Endothelial cell of umbilical vein (primary cell): ENCODE measurements at regions not wholly inside any gene's neighbourhood (a gene's known extent, or its start where the extent isn't known, plus 50 kb on each side); places are given as distances from the start of the nearest gene placed in this dataset.

Experiments
- BruUV-seq: library from RNA; stranded (reverse); fragments of 400-500 nt; replicated peaks from 2 replicates; lab custom pipeline; 2021; lab: Mats Ljungman, UMichigan
- CTCF ChIA-PET: fragments of 300-600, 350-600 bp; sonication (Branson Sonifier 250); formaldehyde crosslinking; loops from one replicate; lab custom pipeline; 2021; ENCODE audit warnings: antibody characterized with exemption, inconsistent platforms; lab: Charles Lee
- POLR2A ChIA-PET: fragments of 300-600, 350-600 bp; sonication (Branson Sonifier 250); formaldehyde crosslinking; loops from one replicate; lab custom pipeline; 2021; ENCODE audit warnings: antibody characterized with exemption, inconsistent platforms; lab: Charles Lee
- DNase-seq: peaks from one replicate; pipeline ENCODE4 v3.0.0-alpha.2; 2011; ENCODE audit warnings: low read depth, low spot score
- FAIRE-seq: peaks from 2 replicates; lab custom pipeline; 2011; peaks lifted over from hg19 to GRCh38; lab: Jason Lieb, UNC
- H2AFZ ChIP-seq: 2 replicates; pipeline ENCODE4 v1.6.0; 2012; ENCODE audit warnings: low read depth, low read length, control low read depth, inconsistent platforms
- H3K27ac ChIP-seq: 2 replicates; pipeline ENCODE4 v1.5.1; 2011; ENCODE audit warnings: low read depth, mild to moderate bottlenecking, control low read depth, low read length, moderate library complexity; ENCODE audit not compliant: insufficient read depth
- H3K27me3 ChIP-seq, 2 experiments: 2 replicates each; pipeline versions ENCODE4 v1.6.0 to v1.6.1; 2011; ENCODE audit warnings: low read length in 2 of 2, mixed read lengths in 1 of 2; ENCODE audit not compliant: control insufficient read depth in 2 of 2, insufficient read depth in 2 of 2
- H3K36me3 ChIP-seq, 2 experiments: 2 replicates in 1 of 2; 3 replicates in 1 of 2; pipeline ENCODE4 v1.5.1; 2011; ENCODE audit warnings: low read length in 2 of 2, mild to moderate bottlenecking in 1 of 2, moderate library complexity in 1 of 2; ENCODE audit not compliant: control insufficient read depth in 2 of 2, insufficient read depth in 2 of 2; ENCODE audit errors: extremely low read depth in 1 of 2
- H3K4me1 ChIP-seq: 3 replicates; pipeline ENCODE4 v1.5.1; 2011; ENCODE audit warnings: mild to moderate bottlenecking, low read length; ENCODE audit not compliant: control insufficient read depth, insufficient read depth; ENCODE audit errors: extremely low read depth
- H3K4me2 ChIP-seq: 2 replicates; pipeline ENCODE4 v1.6.1; 2011; ENCODE audit warnings: low read length, control low read depth, mixed read lengths; ENCODE audit not compliant: insufficient read depth
- H3K4me3 ChIP-seq, 3 experiments: fragments of 200-600 bp in 1 of 3; sonication (generic), shearing (Covaris generic) in 1 of 3; replicated peaks in 1 of 3; 2 replicates each; pipeline ENCODE4 v1.5.1; 2011 to 2016; ENCODE audit warnings: control low read depth in 3 of 3, low read length in 3 of 3, mild to moderate bottlenecking in 2 of 3, inconsistent platforms in 1 of 3, low read depth in 1 of 3, moderate library complexity in 1 of 3; ENCODE audit not compliant: insufficient read depth in 1 of 3
- H3K79me2 ChIP-seq: 2 replicates; pipeline ENCODE4 v1.6.0; 2012; ENCODE audit warnings: low read length, inconsistent platforms; ENCODE audit not compliant: control insufficient read depth, insufficient read depth
- H3K9ac ChIP-seq: replicated peaks from 2 replicates; pipeline ENCODE3; 2011; ENCODE audit warnings: low read length, control low read depth; ENCODE audit not compliant: insufficient read depth; ENCODE audit errors: extremely low read depth
- H3K9me1 ChIP-seq: replicated peaks from 3 replicates; pipeline ENCODE4 v1.6.0; 2011; ENCODE audit warnings: mild to moderate bottlenecking, low read length; ENCODE audit not compliant: control insufficient read depth, insufficient read depth; ENCODE audit errors: extremely low read depth
- H3K9me3 ChIP-seq: replicated peaks from 2 replicates; pipeline ENCODE4 v1.5.1; 2012; ENCODE audit warnings: low read length, inconsistent platforms; ENCODE audit not compliant: control insufficient read depth, insufficient read depth
- H4K20me1 ChIP-seq: replicated peaks from 2 replicates; pipeline ENCODE3; 2011; ENCODE audit warnings: mild to moderate bottlenecking, low read length; ENCODE audit not compliant: control insufficient read depth, insufficient read depth; ENCODE audit errors: extremely low read depth
- CTCF ChIP-seq, 2 donors: IDR thresholded peaks; 1 replicate in 1 of 2; 2 replicates in 1 of 2; pipeline ENCODE4 v1.5.1; 2011; ENCODE audit warnings: low read length in 2 of 2, mild to moderate bottlenecking in 2 of 2, moderate library complexity in 2 of 2, control low read depth in 1 of 2, inconsistent platforms in 1 of 2, low read depth in 1 of 2; ENCODE audit not compliant: insufficient read depth in 1 of 2; ENCODE audit errors: extremely low read depth in 1 of 2
- EZH2 ChIP-seq: IDR thresholded peaks from 2 replicates; pipeline ENCODE4 v1.6.1; 2012; ENCODE audit warnings: borderline replicate concordance, low read depth, mild to moderate bottlenecking, moderate library complexity, low read length, inconsistent platforms; ENCODE audit not compliant: severe bottlenecking
- FOS ChIP-seq: IDR thresholded peaks from 2 replicates; pipeline ENCODE4 v1.6.1; 2011; ENCODE audit warnings: mild to moderate bottlenecking, low read length, moderate library complexity, borderline replicate concordance; ENCODE audit not compliant: insufficient read depth
- GATA2 ChIP-seq: IDR thresholded peaks from 2 replicates; pipeline ENCODE4 v1.7.0; 2011; ENCODE audit warnings: low read depth, mild to moderate bottlenecking, moderate library complexity, mixed read lengths, low read length; ENCODE audit not compliant: insufficient read length, insufficient read depth
- JUN ChIP-seq: IDR thresholded peaks from 2 replicates; pipeline ENCODE4 v1.6.1; 2011; ENCODE audit warnings: borderline replicate concordance, low read depth; ENCODE audit not compliant: insufficient read length, insufficient read depth
- MAX ChIP-seq: IDR thresholded peaks from 2 replicates; pipeline ENCODE4 v1.6.1; 2011; ENCODE audit not compliant: insufficient read depth, insufficient read length
- MYC ChIP-seq: IDR thresholded peaks from one replicate; pipeline ENCODE4 v1.6.1; 2011; ENCODE audit warnings: mild to moderate bottlenecking, low read depth, low read length
- POLR2A ChIP-seq: IDR thresholded peaks from 2 replicates; pipeline ENCODE4 v1.6.1; 2012; ENCODE audit warnings: low read depth, mild to moderate bottlenecking, control low read depth, low read length
- POLR2AphosphoS5 ChIP-seq: IDR thresholded peaks from 2 replicates; pipeline ENCODE4 v1.6.1; 2012; ENCODE audit warnings: low read depth, mild to moderate bottlenecking, control low read depth, low read length, moderate library complexity; ENCODE audit not compliant: insufficient read depth
- dilution Hi-C: fragments of 300-500 bp; cut with MboI; formaldehyde crosslinking; loops from one replicate; pipeline ENCODE4 v1.15.0; 2019; ENCODE audit warnings: low sequenced_read_pairs; ENCODE audit not compliant: extremely low pct_ligation_motif_present
- intact Hi-C: fragments of 100-400 bp; cut with micrococcal nuclease; formaldehyde crosslinking; loops from one replicate; pipeline ENCODE4 v1.10.0; 2022

GRCh38 chr14:53564870-53565269 is 391.8 kb downstream of the BMP4 start:
- dilution Hi-C loops = no loop called here
- Histone ChIP-seq H4K20me1 (no peaks in the 10 kb centered on the region), H3K4me3 (no peak overlapping the region), H3K36me3 (no peaks in the 10 kb centered on the region), H3K27me3 (no peaks in the 10 kb centered on the region), H3K9me1 (no peaks in the 10 kb centered on the region), H3K9me3 (no peaks in the 10 kb centered on the region), H2AFZ (no peak overlapping the region), H3K4me2 (no peak overlapping the region), H3K9ac (no peak overlapping the region), H3K27ac (no peak overlapping the region), H3K79me2 (no peaks in the 10 kb centered on the region), H3K4me1 (no peaks in the 10 kb centered on the region)
- no peak for DNase-seq
- TF ChIP-seq MYC = no peak
- no peak for TF ChIP-seq EZH2
- no peak for TF ChIP-seq FOS
- intact Hi-C loops = no loop called here
- FAIRE-seq = no peak
- CTCF ChIA-PET = no interaction called here
- POLR2A ChIA-PET = no interaction called here
- BruUV-seq = no TSS peak

GRCh38 chr14:53563628-53564027 is 393.0 kb downstream of the BMP4 start:
- H3K36me3 ChIP-seq = no peaks in the 10 kb centered on the region
- FAIRE-seq (peak; percentile 37), DNase-seq (no peak)
- no peak overlapping the region for H3K4me2 ChIP-seq
- no peaks in the 10 kb centered on the region for H4K20me1 ChIP-seq
- ChIA-PET CTCF (no interaction called here), POLR2A (no interaction called here)
- H3K27ac ChIP-seq = no peak overlapping the region
- H3K9ac ChIP-seq = no peak overlapping the region
- no peaks in the 10 kb centered on the region for H3K79me2 ChIP-seq
- no peaks in the 10 kb centered on the region for H3K9me3 ChIP-seq
- no peak overlapping the region for H3K4me3 ChIP-seq
- H2AFZ ChIP-seq = no peak overlapping the region
- H3K27me3 ChIP-seq = no peaks in the 10 kb centered on the region
- dilution Hi-C loops = no loop called here
- no peaks in the 10 kb centered on the region for H3K9me1 ChIP-seq
- no peak for TF ChIP-seq EZH2
- no peak for TF ChIP-seq MYC
- no peak for TF ChIP-seq CTCF (IDR thresholded peaks at IDR 0.05; ENCODE audit: extremely low read depth in 1 of 2, insufficient read depth in 1 of 2, low read depth in 1 of 2, low read length in 2 of 2)
- no peak for TF ChIP-seq GATA2
- TF ChIP-seq POLR2A = no peak
- no peak for TF ChIP-seq FOS
- no peak for TF ChIP-seq JUN
- no peak for TF ChIP-seq POLR2AphosphoS5
- TF ChIP-seq MAX = no peak
- no TSS peak for BruUV-seq
- H3K4me1 ChIP-seq = no peaks in the 10 kb centered on the region
- intact Hi-C loops = no loop called here
